ENCODE measurements at regions not wholly inside any gene's neighbourhood (a gene's known extent, or its start where the extent isn't known, plus 50 kb on each side); places are given as distances from the start of the nearest gene placed in this dataset.

DNA sequence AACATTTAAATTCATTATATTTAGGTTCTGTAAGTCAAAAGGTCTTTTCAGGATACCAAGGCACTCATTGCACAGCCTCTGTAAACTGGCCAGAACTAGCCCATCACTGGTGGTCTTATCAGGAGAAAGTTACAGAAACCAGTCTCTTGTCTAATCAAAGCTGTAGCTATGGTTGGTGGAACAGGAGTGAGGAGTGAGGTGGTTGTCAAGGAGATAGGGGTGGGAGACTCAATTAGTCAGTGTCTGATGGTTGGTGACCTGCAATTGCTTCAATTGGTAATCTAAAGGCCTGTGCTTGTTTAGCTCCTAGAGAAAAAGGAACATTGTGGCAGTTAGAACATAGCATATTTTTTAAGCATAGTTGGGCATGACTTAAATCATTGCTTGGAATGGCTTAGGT is 458.6 kb upstream of the CDH2 start:
- no peaks in the 10 kb centered on the region for H3K4me1 ChIP-seq
- no peaks in the 10 kb centered on the region for H3K36me3 ChIP-seq
- no peaks in the 10 kb centered on the region for H3K27me3 ChIP-seq
- H3K9me3 ChIP-seq, result no peaks in the 10 kb centered on the region
- intact Hi-C loops (cut with DNase I), result no loop called here
- no peak for DNase-seq
- H3K4me3 ChIP-seq (replicated peaks in 1 of 3), result no peak overlapping the region
- H3K27ac ChIP-seq, result no peak overlapping the region
- no peak for TF ChIP-seq POLR2A (IDR thresholded peaks at IDR 0.05)
- TF ChIP-seq, protein P1, sequence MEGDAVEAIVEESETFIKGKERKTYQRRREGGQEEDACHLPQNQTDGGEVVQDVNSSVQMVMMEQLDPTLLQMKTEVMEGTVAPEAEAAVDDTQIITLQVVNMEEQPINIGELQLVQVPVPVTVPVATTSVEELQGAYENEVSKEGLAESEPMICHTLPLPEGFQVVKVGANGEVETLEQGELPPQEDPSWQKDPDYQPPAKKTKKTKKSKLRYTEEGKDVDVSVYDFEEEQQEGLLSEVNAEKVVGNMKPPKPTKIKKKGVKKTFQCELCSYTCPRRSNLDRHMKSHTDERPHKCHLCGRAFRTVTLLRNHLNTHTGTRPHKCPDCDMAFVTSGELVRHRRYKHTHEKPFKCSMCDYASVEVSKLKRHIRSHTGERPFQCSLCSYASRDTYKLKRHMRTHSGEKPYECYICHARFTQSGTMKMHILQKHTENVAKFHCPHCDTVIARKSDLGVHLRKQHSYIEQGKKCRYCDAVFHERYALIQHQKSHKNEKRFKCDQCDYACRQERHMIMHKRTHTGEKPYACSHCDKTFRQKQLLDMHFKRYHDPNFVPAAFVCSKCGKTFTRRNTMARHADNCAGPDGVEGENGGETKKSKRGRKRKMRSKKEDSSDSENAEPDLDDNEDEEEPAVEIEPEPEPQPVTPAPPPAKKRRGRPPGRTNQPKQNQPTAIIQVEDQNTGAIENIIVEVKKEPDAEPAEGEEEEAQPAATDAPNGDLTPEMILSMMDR (IDR thresholded peaks at IDR 0.05), result no peak

DNA sequence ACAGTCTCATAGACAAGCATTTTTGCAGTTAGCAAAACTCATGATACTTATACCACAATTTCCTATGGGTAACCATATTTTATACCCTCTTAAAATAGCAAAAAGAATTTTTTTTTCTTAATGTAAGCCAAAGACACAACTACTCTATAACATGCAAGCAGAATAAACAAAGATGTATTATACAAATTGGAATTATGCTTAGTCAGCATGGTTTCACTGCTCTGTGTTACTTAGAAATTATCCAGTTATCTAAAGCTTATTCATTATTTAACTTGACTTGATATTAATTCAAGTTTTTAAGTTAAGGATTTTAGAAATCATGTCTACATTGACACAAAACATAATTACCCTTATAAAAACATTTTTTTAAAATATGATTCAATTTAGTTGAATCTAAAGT is 449.8 kb upstream of the CDH2 start:
- H3K27ac ChIP-seq, result no peak overlapping the region
- H3K4me3 ChIP-seq (replicated peaks in 1 of 3), result no peak overlapping the region
- TF ChIP-seq, protein P1 (IDR thresholded peaks at IDR 0.05), result no peak
- TF ChIP-seq POLR2A (IDR thresholded peaks at IDR 0.05), result no peak
- no peaks in the 10 kb centered on the region for H3K4me1 ChIP-seq
- H3K9me3 ChIP-seq, result no peaks in the 10 kb centered on the region
- no peaks in the 10 kb centered on the region for H3K27me3 ChIP-seq
- no peak for DNase-seq
- intact Hi-C loops (cut with DNase I), result no loop called here
- no peaks in the 10 kb centered on the region for H3K36me3 ChIP-seq

DNA sequence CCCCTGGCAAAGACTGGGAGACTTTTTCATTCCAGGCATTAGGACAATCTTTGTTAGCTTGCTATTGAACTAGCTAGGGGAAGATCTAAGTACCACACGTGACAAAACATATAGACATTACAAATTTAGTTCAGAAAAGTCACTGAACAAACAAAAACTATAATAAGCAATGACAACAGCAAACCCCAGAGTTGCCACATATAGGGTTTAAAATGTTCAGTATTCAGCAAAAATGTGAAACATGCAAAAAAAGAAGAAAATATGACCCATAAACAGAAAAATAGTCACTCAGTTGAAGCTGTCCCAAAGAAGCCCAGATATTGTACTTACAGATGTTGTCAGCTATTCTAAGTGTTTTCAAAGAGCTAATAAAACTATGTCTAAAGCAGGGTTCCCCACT is 431.1 kb upstream of the CDH2 start:
- intact Hi-C loops (cut with DNase I), result no loop called here
- DNase-seq, result no peak

DNA sequence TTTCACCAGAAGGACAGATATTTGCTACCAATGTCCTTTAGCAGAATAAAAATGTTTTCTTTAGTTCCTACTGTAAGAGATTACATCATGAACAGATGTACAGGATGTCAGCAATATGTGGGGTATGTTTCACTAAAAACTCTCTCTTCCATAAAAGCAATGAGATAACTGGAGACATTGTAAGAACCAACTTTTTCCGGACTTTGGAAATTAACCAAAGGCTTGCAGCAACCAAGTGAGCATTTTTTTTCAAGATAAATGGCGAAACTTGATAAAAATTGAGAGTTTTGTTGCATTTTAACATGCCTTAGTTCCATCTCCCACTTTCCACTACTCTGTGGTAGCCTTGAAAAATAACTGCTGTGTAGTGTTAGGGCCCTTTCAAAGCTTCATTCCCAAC is 429.8 kb upstream of the CDH2 start:
- no peaks in the 10 kb centered on the region for H3K4me1 ChIP-seq
- intact Hi-C loops (cut with DNase I), result no loop called here
- no peaks in the 10 kb centered on the region for H3K36me3 ChIP-seq
- WGBS, 2 donors, result 79 to 85% methylated on average over 2 of the region's 2 CpGs
- H3K27me3 ChIP-seq, result no peaks in the 10 kb centered on the region
- no peaks in the 10 kb centered on the region for H3K9me3 ChIP-seq
- H3K27ac ChIP-seq, result no peak overlapping the region
- no peak for DNase-seq
- no peak overlapping the region for H3K4me3 ChIP-seq (replicated peaks in 1 of 3)
- TF ChIP-seq POLR2A (IDR thresholded peaks at IDR 0.05), result no peak
- TF ChIP-seq, protein P1 (IDR thresholded peaks at IDR 0.05), result no peak

More for the DNA sequence above, 431.1 kb upstream of the CDH2 start:
- H3K27ac ChIP-seq, result no peak overlapping the region
- whole genome bisulfite sequencing, 2 donors, result 2 to 71% methylated on average over 1 of the region's 1 CpG
- TF ChIP-seq, protein P1 (IDR thresholded peaks at IDR 0.05), result no peak
- TF ChIP-seq POLR2A (IDR thresholded peaks at IDR 0.05), result no peak
- H3K4me1 ChIP-seq, result no peaks in the 10 kb centered on the region
- H3K27me3 ChIP-seq, result no peaks in the 10 kb centered on the region
- no peaks in the 10 kb centered on the region for H3K9me3 ChIP-seq
- H3K36me3 ChIP-seq, result no peaks in the 10 kb centered on the region
- no peak overlapping the region for H3K4me3 ChIP-seq (replicated peaks in 1 of 3)

DNA sequence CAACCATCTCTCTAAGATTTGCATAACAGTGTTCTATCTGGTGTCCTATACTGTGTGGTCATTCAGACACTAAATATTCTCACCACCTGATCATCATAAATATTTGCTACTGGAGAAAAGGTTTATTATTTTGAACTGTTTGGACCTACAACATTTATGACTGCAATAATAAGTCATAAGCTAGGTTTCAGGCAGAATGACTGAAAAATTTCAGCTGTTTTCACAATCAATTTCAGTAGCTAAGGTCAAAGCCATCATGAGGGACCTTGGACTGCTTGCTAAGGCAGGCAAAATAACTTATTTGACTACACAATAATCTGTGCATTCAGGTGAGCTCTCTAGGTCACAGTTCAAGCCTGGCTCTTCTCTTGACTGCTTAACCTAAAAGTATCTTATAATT is 425.5 kb upstream of the CDH2 start:
- intact Hi-C loops (cut with DNase I), result no loop called here
- TF ChIP-seq POLR2A (IDR thresholded peaks at IDR 0.05), result no peak
- TF ChIP-seq, protein P1 (IDR thresholded peaks at IDR 0.05), result no peak
- no peak overlapping the region for H3K27ac ChIP-seq

More for the DNA sequence above, 425.5 kb upstream of the CDH2 start:
- no peak for DNase-seq
- H3K27me3 ChIP-seq, result no peaks in the 10 kb centered on the region
- H3K36me3 ChIP-seq, result no peaks in the 10 kb centered on the region
- no peaks in the 10 kb centered on the region for H3K9me3 ChIP-seq
- H3K4me3 ChIP-seq (replicated peaks in 1 of 3), result no peak overlapping the region
- H3K4me1 ChIP-seq, result no peaks in the 10 kb centered on the region
